ENCODE measurements at regions not wholly inside any gene's neighbourhood (a gene's known extent, or its start where the extent isn't known, plus 50 kb on each side); places are given as distances from the start of the nearest gene placed in this dataset.
"Not testable (repeated sequence)": the region's sequence is repeated elsewhere in the genome, so short reads cannot be mapped to it uniquely, and the experiment has no call there.

- no peak for DNase-seq
Measured at GRCh38 chr7:50914460-50914859, 131.8 kb upstream of the GRB10 start.

DNA sequence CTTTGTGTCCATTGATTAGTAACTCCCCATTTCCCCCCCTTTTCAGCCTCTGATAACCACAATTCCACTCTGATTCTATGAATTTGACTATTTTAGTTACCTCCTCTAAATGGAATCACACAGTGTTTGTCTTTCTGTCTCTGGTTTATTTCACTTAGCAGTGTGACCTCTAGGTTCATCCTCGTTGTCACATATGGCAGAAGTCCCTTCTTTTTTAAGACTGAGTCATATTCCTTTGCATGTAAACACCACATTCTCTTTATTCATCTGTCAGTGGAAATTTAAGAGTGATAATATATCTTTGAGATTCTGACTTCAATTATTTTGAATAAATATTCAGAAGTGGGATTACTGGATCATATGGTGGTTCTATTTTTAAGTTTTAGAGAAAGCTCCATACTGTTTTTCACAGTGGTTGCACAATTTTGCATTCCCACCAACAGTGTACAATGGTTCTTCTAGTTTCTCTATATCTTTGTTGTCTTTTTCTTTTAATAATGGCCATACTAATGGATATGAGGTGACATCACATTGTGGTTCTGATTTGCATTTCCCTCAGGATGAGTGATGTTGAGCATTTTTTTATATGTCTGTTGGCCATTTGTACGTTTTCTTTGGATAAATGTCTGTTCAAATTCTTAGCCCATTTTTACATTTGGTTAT is 126.1 kb upstream of the GRB10 start:
- no peak for DNase-seq

- not testable (repeated sequence) for DNase-seq
Measured at GRCh38 chr7:50898604-50899477, 116.1 kb upstream of the GRB10 start.

- DNase-seq: not testable (repeated sequence)
Measured at GRCh38 chr7:50887061-50887460, 104.4 kb upstream of the GRB10 start.

DNA sequence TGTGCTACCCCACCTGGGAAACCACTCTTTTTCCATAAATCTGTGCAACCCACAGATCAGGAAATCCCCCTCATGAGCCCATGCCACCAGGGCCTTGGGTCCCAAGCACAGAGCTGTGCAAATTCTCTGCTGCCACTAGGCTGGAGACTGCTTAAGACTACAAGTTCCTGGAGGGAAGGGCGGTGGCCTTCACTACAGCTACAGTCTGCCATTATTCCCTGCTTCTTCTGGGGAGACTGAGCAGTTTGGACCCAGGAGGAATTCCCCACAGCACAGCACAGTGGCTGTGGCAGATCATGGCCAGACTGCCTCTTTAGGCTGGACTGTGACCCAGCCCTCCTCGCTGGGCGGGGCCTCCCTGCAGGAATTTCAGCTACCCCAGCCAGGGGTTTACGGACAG is 89.7 kb upstream of the GRB10 start:
- no peak for DNase-seq

DNA sequence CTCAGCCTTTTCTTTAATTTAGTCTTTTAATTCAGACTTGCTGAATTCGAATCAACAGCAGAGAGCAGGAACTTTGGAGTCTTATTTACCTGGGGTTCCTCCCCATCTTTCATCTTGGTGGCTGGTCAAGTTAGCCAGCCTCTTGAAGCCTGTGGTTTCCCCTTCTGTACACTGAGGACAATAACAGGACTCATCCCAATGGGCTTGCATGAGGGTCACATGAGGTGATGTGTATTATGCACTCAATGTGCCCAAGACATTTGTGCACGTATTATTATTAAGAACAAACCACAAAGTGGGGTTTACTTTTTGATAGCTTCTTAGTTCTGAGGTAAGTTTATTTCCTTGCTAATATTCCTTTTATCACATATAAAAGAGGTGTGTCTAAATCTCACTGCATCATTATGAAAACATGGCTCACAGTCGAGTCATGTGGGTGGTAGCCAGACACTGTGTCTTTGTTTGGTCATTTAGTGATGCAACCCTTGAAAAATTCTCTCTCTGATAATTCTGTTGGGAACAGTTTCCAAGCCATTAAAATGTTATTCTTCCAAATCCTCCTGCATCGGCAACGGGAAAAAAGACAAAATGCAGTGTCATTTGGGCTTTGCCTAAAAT is 86.5 kb upstream of the GRB10 start:
- no peak for DNase-seq

DNA sequence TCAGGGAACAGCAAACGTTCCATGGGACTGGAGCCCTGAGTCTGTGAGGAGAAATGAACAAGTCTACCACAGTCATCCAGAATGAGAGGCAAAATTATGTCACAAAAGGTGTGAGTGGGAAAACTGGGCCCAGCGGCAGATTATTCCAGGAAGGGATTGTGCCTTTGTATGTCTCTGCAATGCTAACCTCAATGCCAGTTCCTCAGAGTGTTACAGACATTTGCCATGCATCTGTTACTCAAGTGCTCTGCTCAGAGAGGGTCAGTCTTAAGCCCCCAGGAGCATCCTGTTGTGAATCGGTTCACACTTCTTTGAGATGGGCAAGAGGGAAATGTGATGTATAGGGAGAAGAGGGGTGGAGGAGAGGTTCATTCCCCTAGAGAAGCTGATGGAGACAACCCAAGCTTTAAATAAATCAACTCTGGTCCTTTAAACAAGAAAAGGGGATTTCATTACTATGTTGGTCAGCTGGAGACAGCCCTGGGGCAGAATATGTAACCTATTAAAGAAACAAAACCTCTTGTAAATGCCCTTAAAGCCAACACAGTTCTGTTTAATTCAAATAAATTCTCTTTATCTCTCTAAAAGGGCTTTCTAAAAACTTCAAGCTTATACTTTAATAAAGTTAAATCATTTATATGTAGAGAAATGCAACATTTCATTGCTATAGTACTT is 85.9 kb upstream of the GRB10 start:
- no peak for DNase-seq

GRCh38 chr7:50867034-50867356 is 84.3 kb upstream of the GRB10 start:
- DNase-seq: no peak

GRCh38 chr7:50866343-50867033 is 83.8 kb upstream of the GRB10 start:
- no peak for DNase-seq

- DNase-seq: no peak
Measured at GRCh38 chr7:50865450-50865849, 82.8 kb upstream of the GRB10 start.

- DNase-seq: no peak
Measured at GRCh38 chr7:50864694-50865093, 82.0 kb upstream of the GRB10 start.

- no peak for DNase-seq
Measured at GRCh38 chr7:50863053-50863452, 80.4 kb upstream of the GRB10 start.

- DNase-seq: no peak
Measured at GRCh38 chr7:50862302-50862701, 79.6 kb upstream of the GRB10 start.

DNA sequence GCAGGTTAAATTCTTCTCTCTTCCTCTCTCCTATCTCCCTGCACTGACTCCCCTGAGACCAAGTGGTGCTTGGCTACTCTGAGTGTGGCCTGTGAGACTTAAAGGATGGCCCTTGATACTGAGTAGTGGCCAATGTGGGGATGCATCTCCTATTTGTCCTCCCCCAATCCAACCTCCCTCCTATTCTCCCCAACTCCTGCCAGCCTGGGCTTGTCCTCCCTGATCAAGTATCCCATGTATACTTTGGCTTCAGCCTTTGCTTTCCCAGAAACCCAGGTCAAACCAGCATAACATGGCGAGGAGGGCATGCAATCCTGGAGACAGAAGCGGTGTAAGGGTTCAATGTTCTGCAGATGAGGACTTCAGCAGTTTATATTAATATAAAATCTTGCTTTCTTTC is 77.9 kb upstream of the GRB10 start:
- no peak for DNase-seq

DNA sequence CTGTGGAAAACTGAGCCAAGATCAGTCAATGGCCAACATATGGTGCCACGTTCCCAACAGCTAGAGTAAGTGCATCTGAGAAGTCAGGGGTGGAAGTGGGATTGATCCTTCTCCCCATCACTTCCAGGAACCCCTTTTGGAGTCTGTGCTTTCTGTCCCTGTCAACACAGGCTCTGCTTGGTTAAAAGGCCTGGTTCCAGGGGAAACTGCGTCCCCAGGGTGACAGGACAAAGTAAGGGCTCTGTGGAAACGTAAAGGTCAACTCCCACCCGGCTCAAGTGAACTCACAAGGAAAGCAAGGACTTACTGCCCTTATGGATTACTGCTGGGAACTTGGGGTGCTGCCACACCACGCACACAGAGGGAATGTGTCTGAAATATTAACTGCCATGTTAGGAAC is 77.5 kb upstream of the GRB10 start:
- DNase-seq: no peak

DNA sequence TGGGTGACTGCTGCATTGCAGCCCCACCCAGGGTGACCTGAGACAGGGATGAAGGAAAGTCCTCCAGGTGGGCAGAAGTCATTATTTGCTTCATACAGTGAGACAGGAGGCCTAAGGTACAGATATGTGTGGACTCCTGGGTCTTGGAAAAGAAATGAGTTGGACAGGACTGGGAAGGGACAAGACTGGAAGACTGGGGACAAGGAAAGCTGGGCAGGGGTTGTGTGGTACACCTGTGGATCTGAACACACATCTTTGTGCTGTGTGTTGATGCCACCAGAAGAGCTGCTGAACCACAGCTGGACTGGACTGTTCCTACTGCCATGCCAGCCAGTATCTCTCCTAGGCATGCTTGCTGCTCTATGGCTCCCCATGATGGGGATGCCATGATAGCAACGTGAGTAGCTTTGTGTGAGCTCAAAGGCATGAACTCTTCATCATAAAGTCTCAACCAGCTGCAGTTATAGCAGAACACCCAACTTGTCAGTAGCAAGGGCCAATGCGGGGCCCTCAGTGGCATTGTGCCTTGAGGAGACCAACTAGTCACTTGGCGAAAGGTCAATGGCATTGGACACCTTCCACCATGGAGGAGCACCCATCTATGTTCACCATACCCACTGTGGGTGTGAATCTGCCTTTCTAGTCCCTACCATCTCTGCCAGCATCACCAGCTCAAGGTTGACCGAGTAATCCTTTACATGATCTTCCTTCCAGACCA is 76.0 kb upstream of the GRB10 start:
- no peak for DNase-seq

DNA sequence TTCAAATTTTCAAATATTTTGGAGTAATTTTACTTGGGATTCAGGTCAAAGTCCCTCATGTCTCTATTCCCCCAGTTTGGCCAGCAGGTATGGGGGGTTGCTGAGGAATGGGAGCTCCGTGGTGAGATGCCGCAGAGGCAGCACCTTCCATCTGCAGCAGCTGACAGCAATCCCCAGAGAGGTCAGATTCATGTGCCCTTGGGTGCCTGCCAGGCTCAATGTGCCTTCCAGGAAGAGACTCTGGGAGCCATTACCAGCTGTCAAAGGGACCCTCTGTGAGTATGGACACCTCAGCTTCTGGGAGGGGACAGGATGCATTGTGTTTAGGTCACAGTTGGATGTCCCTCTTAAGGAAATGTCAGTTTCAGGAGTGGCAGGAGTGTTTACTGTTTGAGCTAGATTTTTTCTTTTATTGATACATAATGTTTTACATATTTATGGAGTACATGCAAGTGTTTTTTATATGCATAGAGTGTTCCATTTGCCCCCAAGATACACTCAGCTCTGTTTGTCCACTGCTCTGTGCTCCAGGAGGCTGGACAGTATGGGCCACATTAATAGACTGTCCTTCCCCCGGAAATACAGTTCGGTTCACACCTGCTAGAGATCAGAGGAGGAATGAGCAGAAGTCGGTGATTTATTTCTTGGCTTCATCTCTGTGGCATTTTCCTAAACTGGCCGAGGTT is 75.3 kb upstream of the GRB10 start:
- no peak for DNase-seq

- no peak for DNase-seq
Measured at GRCh38 chr7:50856806-50857205, 74.1 kb upstream of the GRB10 start.

DNA sequence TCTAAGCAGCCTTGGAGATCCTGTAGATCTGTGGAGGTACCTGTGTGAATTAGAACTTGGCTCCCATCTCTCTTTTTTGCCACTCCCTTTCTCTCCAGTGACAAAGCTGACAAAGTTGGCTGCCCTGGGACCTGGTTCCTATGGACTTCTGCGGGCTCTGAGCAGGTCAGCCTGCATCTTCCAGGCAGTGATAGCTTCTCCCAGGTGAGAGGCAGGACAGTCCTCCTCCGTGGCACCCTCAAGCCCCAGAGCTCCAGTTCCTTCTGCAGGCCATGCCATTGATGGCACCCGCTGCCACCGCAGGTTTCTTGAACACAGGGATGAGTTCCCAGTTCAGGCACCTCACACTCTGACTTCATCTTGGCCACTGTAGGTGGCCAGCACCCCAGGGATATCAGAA is 73.5 kb upstream of the GRB10 start:
- DNase-seq: no peak

- DNase-seq: no peak
Measured at GRCh38 chr7:50855526-50855925, 72.8 kb upstream of the GRB10 start.

DNA sequence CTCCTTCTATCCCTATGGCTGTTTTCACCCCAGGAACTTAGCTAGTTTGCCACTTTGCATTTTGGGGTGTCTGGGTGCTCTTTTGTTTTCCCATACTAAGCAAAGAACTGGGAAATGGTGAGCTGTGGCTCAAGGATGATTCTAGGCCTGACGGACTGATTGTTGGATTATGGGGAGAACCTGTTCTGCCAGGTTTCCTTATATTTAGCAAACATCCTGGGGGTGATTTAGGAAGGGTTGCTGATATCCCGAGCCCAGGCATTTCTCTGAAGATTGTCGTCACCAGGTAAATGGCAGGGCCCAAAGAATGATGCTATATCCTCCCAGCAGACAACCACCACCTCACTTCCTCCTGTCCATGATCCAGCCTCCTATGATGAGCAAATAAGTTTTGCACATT is 72.1 kb upstream of the GRB10 start:
- no peak for DNase-seq

- no peak for DNase-seq
Measured at GRCh38 chr7:50854247-50854646, 71.6 kb upstream of the GRB10 start.
